ENCODE measurements at regions not wholly inside any gene's neighbourhood (a gene's known extent, or its start where the extent isn't known, plus 50 kb on each side); places are given as distances from the start of the nearest gene placed in this dataset.

DNA sequence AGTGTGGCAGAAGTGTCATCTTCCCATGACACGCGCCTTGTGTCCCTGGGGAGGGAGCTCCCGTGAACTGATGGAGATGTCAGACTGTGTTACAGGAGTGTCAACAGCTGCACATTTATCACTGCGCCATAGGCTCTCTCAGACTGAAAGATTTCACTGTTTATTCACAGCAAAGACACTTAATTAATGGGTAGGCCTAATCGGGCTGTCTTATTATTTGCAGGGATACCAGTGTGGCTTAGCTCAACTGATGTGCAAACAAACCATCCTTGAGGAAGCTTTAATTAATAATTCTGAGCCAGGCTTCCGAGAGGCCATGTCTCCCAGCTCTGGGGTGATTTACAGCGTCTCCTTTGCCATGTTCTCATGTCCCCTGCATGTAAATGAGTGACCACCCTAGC lies 771.0 kb downstream of the QKI start:
- DNase-seq, result no peak

DNA sequence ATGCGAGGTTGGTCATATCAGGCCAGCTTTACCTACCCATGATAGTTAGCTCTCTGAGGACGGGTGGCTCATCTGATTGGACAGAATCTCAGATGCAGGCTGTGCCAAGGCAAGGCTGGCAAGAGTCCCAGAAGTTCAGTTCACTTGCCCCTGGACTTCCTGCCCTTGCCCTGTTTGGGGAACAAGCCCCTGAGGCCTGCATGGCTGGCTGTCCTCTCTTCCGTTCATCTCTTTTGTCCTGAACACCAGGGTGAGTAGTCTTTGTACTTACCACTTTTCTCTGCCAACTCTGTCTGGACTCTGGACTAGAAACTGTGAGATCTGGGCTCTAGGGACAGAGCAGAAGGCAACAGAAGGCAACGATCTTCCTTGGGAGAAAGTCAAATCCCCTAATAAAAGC lies 769.9 kb downstream of the QKI start:
- no peak for DNase-seq

DNA sequence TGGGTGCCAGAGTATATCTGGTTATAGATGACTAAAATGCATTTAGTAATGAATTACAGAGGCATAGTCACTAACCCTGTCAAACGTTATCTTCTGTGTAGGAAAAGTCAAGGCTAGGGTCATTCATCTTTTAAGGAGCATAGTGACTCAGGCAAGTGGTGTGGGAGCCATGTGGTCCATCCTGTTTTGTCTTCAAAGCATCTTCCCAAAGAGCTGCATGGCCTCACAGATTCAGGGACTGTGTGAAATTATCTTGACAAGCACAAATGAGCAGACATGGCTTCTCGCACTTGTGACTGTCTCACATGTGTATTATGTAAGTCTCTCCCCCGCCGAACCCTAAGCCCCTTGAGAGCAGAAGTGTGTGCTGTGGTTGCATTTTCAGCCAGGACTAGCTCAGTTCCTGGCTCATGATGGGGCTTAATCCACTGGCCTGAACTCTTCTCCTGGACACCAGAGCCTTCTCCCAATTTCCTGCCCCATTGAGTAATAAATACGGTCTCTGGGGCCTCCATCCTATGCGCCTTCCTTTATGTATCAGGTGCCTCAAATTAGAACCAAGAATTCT lies 769.1 kb downstream of the QKI start:
- DNase-seq, result no peak

DNA sequence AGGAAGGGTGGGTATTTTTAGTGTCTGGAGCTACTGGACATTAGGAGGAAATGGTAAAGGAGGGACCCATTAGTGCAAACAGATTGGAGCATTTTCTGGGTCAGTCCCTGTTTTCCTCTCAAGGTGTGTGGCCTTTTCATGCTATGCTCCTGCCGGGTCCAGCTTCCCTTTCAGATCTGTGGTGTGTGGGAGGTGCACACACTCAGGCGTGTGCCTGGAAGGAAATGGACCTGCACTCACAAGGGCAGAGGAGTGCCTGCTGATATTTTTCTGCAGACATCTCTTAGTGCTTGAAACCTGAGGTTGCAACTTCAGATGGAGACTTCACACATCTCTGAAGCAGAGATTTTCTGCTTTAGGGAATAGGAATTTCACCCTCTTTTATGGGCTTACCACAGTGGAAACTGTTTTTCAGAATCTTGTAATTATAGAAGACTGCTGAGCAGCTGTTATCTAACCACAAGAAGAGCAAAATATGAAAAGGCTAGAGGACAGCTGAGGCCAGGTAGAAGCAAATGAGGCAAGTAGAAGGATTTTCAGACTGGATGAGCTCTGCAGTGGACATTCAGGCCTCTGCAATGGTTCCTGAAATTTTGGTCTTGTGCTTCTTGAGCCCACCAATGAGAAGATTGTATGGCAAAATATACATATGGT lies 764.3 kb downstream of the QKI start:
- DNase-seq, result no peak

DNA sequence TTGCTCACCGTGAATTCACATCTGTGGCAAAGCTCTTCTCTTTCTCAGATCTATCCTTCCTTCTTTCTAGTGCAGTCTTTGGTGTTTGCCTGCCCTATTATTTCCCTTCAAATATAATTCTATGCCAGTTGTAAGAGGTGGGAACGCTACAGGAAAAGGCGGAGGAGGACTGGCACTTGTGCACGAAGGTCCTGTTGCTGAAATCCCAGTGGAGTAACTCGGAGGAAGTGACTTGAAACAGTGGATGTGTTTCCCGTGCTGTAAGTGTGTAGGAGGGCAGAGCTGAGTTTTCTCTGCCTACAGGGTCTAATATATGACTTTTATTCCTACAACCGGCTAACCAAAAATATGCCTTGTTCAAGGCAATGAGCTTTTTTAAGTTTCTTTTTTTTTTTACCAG lies 754.8 kb downstream of the QKI start:
- no peak for DNase-seq

DNA sequence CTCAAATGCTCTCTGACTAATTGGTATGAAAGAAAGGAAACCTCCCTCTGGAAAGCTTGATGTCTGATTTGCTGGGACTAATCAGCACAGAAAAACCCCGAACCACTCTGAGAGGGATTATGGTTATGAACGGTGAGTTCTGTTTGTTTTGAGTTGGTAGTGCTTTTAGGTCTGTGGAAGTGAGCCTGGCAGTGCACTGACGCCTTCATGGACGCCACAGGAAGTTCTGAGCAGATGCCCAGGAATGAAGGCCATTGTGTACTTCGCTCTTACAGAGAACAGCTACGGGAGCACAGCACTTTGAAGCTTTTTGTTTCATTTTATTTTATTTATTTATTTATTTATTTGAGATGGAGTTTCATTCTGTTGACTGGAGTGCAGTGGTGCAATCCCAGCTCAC lies 754.1 kb downstream of the QKI start:
- no peak for DNase-seq

DNA sequence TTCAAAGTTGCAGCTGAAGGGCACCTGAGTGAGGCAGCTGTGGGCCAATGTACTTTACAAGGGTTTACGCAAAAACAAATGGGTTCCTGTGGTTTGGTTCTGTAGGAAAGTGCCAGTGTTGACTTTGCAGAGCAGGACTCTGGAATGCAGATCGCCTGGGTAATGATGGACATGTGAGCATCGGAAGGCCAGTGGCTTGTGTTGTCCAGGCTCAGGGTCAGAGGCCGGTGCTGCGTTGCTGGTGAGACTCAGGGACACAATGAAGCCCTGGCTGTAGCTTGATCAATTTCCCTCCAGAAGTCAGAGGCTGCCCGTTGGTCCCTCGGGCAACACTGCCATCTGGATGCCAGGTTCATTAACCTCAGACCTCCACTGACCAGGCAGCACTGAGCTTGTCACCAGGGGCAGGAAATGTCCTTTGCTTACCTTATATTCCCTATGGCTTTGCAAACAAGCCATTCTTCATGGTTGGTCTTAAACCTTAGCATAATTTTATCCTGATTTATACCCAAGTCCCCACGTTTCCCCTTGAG lies 753.4 kb downstream of the QKI start:
- no peak for DNase-seq

DNA sequence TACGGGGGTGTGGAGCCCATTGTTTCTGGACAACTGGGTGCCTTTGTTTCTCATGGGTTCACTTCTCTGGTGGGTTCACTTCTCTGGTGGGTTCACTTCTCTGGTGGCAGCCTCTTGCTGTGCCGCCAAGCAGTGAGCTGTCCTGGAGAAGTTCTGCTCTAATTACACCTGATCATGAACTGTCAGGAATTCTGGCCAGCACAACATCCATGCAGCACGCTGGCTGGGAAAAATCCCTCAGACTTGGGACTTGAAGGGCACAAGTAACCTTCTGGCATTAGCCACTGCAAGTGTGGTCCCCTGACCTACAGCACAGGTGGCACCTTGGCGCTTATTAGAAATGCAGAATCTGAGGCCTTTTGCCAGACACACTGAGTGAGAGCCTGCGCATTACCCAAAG lies 752.5 kb downstream of the QKI start:
- DNase-seq, result no peak

DNA sequence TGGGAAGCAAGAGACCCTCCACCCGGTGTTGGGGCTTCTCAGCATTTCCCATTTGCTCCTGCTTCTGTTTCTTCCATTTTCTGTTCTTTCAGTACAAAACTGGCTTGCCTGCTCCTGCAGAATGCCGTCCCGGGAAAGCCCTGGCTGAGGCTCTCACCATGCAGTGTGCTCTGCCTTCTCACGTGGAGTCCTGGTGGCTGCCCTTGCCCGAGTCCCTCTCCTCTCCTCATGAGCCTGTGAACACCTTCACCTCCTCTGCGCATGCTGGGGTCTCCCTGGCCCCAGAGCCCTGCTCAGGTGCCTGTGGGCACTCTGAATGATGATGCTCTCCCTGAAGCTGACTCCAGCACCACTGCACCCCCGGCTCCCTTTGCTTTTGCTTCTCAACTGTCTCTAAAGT lies 752.0 kb downstream of the QKI start:
- DNase-seq, result no peak

DNA sequence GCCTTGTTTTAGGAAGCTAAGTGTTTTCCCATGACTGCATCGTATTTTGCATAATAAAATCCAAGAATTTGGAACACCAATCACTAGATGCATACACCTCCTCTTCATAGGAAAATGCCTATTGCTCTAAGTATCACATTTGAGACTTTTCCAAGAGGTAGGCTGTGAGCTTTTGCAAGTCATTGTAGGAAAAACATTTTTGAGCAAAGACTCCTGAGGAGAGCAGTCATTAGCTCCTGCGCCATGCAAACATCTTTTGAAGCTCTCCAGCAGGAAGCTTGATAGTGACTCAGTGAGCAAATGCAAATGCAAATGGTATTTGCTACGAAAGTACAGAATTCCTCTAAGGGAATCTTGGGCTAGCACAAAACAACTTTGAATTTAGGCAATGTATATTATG lies 750.4 kb downstream of the QKI start:
- no peak for DNase-seq

DNA sequence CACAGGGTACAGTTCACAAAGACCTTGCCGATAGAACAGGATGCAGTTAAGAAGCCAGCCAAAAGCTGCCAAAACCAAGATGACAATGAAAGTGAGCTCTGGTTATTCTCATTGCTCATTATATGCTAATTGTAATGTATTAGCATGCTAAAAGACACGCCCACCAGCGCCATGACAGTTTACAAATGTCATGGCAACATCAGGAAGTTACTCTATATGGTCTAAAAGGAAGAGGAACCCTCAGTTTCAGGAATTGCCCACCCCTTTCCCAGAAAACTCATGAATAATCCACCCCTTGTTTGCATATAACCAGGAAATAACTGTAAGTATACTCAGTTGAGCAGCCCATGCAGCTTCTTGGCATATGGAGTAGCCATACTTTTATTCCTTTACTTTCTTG lies 748.7 kb downstream of the QKI start:
- no peak for DNase-seq

DNA sequence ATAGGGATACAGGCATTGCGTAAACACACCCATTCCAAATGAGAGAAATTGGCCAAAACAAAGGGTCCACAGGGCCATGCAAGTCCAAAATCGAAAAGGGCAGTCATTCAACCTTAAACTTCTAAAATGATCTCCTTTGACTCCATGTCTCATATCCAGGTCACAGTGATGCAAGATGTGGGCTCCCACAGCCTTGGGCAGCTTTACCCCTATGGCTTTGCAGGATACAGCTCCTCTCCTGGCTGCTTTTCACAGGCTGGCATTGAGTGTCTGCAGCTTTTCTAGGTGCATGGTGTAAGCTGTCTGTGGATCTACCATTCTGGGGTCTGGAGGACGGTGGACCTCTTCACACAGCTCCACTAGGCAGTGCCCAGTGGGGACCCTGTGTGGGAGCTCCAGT lies 744.5 kb downstream of the QKI start:
- no peak for DNase-seq

DNA sequence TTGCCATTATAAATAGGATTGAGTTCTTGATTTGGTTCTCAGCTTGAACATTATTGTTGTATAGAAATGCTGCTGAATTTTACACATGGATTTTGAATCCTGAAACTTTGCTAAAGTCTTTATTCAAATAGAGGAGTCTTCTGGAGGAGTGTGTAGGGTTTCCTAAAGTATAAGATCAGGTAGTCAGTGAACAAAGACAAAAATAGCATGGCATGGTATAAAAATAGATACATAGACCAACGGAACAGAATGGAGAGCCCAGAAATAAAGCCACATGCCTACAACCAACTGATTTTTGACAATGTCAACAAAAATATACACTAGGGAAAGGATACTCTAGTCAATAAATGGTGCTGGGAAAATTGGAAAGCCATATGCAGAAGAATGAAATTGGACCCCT lies 740.1 kb downstream of the QKI start:
- DNase-seq, result no peak

DNA sequence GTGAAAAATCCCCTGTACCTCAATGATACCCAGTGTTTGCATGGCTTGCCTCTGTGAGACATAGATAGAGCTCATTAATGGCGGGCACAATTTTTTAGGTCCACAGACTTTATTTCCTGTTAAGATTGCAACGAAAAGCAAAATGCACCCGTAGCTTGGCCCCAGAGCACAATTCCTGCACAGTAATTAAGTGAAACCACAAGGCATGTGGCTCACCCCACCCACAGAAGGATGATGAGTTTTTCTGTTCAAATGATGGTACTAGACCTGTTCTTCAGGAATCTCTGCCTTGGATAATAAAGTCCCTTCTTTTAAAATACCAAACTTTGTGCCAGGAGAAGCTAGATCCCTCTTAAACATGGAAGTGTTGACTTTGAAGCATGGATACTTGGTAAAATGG lies 738.1 kb downstream of the QKI start:
- no peak for DNase-seq

DNA sequence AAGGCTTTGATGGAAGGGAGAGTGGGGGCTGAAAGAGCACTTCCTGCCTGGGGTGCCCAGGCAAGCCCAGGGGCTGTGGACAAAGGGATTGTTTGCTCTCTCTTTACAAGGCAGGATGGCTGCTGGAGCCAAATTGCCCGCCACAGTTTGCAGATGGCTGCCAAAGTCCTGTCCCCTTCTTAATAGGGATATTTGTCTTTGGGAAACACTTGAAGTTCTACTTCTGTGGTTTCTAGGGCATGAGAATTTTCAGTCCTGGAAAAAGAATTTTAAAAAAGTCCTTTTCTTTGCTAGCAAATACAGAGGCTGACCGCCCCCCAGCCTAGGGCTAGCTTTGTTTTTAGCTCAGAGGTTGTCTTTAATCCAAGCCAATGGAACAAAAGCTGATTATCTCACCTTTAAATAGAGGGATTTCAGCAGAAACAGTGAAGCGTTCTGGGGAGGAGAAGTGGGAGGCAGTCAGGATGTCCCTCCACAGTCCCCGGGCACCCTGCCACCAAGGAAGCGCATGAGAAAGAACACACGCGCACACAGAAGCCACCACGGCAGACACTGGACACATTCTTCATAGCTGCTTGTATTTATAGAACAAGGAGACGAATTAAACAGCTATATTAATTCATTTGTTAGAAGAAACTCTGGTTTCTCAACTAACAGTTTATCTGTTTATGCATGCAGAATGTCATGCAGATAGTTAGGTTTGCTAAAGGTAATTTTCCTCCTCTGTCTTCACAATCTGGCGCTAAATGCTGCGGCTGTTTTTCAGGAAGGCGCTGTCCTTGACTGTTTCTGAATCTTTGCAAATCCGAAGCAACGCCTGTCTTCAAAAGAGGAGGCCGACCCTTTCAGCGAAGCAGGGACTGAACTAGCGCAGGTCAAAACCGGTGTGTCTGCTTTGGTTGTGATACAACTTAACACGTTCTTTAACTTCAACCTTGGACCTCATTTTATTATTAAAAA lies 736.9 kb downstream of the QKI start:
- DNase-seq, result no peak

DNA sequence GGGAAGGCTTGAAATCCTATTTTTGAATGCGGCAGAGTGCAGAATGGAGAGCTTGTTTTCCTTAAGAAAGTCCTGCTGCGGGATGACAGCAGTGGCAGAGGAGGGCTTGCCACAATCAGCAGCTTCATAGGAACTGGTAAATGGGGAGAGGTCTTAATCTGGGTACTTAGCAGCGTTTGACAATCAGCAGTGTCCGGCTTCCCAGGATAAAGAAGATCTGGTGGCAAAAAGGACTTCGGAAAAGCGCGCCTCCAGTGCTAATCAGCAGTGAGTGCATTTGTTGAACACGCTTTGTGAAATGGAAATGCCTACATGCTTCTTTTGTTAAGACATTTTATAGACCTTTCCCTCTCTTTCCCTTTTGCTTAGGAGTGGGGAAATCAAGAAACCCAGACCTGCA lies 735.7 kb downstream of the QKI start:
- no peak for DNase-seq

DNA sequence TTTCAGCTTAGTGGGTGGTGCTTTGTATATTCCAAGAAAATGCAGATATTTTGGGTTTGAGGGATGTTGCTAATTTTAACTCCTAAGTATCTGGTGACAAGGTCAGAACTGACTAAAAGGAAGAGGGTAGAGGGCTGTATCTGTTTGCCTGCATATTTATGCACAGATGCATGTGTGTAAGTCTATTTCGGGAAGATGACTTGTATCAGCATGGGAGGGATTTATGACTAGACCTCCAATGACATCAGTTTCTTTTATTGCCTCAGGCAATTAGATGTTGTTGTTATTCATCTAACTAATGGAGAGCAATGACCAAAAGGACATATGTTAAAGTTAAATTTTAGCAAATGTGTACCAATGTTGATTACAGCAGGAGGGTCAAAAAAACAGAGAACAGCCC lies 734.3 kb downstream of the QKI start:
- no peak for DNase-seq

DNA sequence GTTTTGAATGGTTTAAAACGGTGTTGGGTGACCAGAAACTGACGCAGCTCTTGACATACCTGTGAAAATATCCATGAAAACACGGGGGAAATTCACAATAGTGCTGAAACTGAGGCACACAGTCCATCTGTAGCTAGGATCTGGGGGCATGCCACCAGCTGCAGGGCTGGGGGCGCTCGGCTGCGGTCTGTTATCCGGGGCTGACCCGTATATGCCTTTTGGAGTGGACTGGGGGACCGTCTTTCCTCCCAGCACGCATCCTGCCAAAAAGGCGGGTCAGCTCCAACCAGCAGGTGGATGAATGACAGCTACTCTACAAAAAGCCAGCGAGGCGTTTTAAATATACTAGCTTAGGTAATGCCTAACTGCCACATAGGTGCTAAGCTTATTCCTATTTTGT lies 729.8 kb downstream of the QKI start:
- no peak for DNase-seq

DNA sequence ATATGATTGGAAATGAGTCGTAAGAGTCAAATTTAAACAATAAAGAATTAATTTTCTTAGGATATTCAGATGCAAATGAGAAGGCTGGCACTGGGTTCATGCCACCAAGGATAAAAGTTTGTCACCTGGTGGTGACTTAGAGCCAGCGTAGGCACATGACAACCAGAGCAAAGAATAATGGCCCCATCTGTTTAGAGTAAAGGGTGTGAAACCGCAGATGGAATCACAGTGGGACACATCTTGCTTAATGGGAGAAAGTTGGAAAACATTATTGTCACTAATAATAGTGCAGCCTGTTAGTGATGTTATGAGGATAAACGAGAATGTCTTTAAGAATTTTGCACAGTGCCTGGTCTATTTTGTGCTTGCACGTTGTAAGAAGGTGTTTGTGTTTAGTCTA lies 727.8 kb downstream of the QKI start:
- DNase-seq, result no peak

DNA sequence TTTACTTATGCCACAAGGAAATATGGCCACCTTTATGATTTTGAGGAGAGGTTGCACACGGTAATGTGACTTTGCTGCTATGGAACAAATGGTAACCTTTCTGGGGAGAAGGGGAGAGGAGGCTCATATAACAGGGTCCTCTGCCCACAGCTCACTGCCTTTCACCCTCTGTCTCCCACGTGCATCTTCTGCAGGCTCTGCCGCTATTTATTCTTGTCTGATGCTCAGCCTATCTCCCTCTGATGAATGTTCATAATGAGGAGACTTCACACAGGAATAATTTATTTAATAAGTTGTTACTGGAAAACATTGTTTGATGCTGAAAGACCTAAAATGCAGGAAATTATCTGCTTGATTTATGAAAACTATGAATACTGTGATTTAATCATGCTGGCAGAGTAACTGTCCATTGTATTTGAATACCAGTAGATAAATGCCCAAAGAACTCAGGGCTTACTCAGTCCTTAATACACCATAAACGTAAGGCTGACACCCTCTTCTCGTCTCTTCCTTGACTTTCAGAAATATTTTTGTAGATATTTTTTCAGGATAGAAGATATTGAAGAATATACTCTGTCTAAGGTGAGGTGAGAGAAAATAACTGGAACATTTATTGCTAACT lies 721.1 kb downstream of the QKI start:
- no peak for DNase-seq

DNA sequence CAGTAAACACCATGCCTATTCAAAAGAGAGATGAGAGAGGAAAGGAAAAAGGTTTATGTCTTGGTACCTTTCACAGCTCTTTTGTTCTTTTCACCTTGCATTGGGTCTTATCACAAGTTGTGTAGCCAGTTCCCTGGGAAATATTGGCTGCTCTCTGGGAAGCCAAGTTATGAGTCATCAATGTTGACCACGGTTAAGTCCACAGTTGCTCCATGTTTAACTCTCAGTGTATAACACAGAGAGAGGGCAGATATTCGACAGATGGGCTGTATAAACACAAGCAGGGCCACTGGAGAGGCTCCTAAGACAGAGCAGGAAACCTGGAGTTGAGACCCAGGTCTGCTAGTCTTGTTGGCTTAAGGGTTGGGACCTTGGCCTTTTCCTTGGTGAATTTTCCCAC lies 718.6 kb downstream of the QKI start:
- DNase-seq, result no peak

DNA sequence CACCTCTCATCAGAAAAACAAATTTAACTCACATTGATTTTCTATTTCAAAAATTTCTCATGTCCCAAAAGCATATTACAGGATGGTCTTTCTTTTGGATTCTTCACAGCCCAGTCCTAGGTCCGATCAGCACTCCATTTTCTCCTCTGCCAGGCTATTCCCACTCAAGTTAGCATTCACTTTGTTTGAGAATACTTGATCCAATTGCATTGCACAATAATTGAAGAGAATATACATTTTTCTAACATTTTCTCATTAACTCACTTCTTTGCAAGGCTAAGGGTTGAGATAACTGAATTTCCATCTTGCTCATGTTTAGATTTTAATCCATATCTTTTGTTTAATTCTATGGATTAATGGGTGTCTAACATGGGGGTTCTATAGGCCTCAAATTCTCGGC lies 716.1 kb downstream of the QKI start:
- DNase-seq, result no peak

DNA sequence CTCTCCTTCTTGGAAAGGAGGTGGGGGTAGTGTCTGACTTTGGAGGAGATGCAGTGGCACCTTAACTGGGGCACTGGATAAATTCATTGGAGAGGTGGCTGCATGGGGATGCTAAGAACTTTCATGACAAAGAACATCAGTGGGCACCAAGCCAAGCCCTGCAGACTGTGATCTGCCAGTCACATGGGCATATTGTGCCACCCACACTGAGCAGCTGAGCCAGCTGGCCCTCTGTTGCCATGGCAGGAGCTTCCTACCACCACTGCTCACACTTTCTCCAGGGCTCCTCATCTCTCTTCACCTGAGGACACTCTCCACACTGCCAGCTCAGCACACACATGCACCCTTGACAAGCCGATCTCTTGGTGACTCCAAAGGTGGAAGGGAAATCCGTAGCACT lies 715.6 kb downstream of the QKI start:
- DNase-seq, result no peak

DNA sequence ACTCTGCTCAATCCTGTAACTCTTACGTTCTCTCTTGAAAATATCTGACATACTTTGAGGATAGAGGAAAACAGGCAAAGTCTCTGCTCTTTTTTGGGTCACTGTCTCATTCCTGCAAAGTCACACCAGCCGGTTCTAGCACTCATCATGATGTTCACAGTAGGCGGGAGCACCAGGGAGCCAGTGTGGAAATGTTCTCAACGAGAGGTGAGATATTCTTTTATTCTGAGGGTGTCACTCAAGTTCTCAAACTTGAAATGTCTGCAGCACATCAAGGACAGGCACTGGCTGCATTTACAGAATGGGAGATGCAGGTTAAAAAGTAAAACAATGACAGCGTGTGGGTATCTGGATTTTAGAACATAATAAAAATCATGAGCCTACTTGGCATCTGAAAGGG lies 714.7 kb downstream of the QKI start:
- DNase-seq, result no peak
